IPS-15b (cell line): ENCODE measurements at regions not wholly inside any gene's neighbourhood (a gene's known extent, or its start where the extent isn't known, plus 50 kb on each side); places are given as distances from the start of the nearest gene placed in this dataset.
A peak's percentile ranks its signal among the peaks of the same experiment; 100 is the strongest.

ENCODE experiments used
- H3K27me3 ChIP-seq: one replicate; pipeline ENCODE4 v1.6.1; 2013; ENCODE audit warnings: low read length; ENCODE audit not compliant: control insufficient read depth, insufficient read depth
- H3K36me3 ChIP-seq: one replicate; pipeline ENCODE4 v1.6.1; 2013; ENCODE audit warnings: low read length; ENCODE audit not compliant: control insufficient read depth, insufficient read depth
- H3K4me1 ChIP-seq: one replicate; pipeline ENCODE4 v1.6.1; 2013; ENCODE audit warnings: mild to moderate bottlenecking, low read length; ENCODE audit not compliant: control insufficient read depth, insufficient read depth
- H3K4me3 ChIP-seq: one replicate; pipeline ENCODE4 v1.5.1; 2013; ENCODE audit warnings: low read depth, low read length
- H3K9ac ChIP-seq: one replicate; pipeline ENCODE4 v1.6.1; 2013; ENCODE audit warnings: low read depth, mild to moderate bottlenecking, low read length
- H3K9me3 ChIP-seq: one replicate; pipeline ENCODE4 v1.6.1; 2013; ENCODE audit warnings: mild to moderate bottlenecking, low read length; ENCODE audit not compliant: control insufficient read depth, insufficient read depth

DNA sequence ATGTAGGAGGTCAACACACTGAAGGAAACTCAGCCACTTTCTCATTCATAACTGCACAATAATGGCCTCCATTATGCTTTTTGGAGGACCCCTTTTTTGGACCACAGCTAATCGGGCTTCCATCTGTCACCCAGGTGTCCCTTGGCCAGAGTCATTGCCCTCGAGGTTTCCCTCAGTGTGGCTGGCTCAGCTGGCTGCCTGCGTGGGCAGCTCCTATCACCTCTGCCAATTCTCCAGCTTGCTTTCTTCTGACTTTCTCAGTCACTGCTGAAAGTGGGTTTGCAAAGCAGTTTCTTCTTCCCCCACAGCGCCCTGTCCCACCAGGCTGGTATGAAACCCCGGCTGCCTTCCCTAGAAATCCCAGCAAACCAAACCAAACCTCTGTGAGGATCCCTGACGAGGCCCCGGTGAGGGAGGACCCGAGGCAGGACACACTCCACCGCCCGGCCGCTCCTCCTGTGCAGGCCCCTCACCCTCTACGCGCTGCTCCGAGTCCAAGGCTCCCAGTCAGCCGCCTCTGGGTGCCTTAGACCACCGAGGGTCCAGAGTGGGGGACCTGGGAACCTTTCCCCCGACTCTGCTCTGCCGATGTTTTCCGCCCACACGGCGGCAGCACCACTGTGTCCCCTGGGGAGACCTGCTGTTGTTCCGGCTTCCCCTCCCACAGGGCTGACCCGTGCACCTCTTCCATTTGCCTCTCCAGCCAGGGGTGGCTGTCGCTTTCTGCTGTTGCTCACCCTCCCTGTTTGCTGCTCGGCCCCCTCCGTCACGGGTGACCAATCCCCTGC is 109.5 kb downstream of the TENT4A start:
- Histone ChIP-seq H3K36me3 (no peaks in the 10 kb centered on the region), H3K4me3 (peak overlapping the region; percentile 24), H3K9me3 (no peaks in the 10 kb centered on the region), H3K9ac (no peak overlapping the region), H3K4me1 (peaks cover 7% of the 10 kb centered on the region), H3K27me3 (peaks cover 4% of the 10 kb centered on the region)

DNA sequence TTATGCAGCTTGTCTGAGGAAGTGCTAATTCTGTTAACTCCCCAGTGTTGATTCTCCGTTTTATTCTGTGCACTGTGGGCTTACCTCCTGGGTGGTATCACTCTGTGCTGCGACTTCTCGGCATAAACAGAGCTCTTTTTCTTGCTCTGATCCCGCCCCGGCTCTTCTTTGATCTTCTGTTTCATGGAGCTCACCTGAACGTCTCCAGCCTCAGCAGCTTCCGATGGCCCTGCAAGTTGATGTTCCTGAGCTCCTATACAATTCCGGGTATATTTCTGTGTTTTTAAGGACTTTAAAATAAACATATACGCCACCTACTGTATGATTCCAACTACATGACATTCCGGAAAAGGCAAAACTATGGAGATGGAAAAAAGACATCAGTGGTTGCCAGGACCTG is 110.8 kb downstream of the TENT4A start:
- H3K36me3 ChIP-seq, result no peaks in the 10 kb centered on the region
- H3K4me3 ChIP-seq, result no peak overlapping the region
- no peak overlapping the region for H3K9ac ChIP-seq
- H3K4me1 ChIP-seq, result peaks cover 7% of the 10 kb centered on the region
- H3K9me3 ChIP-seq, result no peaks in the 10 kb centered on the region
- H3K27me3 ChIP-seq, result peaks cover 4% of the 10 kb centered on the region

DNA sequence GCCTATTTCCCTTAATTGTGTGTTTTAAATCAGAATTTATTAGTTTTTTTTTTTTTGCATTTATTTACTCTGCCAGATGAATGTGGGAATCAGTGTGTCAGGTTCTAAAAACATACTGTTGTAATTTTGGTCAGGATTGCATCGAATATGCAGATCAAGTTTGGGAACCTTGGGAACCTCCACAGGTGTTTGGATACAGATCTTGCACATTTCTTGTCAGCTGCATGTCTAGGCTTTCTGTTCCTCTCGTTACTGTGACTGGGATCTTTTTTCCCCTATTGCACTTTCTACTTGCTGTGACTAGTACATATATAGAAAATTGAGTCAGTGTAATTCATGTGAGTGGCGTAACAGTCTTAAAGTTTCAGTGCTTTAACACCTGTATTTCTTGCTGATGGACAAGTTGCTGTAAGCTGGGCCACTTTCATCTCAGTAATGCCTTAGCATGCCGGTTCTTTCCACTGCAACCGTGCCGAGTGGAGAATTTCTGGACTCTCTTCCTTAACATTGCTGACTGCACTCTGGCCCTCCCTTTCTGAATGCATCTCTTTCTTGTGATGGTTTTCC is 112.5 kb downstream of the TENT4A start:
- no peak overlapping the region for H3K4me3 ChIP-seq
- no peak overlapping the region for H3K9ac ChIP-seq
- H3K27me3 ChIP-seq, result peaks cover 4% of the 10 kb centered on the region
- H3K36me3 ChIP-seq, result no peaks in the 10 kb centered on the region
- H3K9me3 ChIP-seq, result no peaks in the 10 kb centered on the region
- peaks cover 5% of the 10 kb centered on the region for H3K4me1 ChIP-seq

DNA sequence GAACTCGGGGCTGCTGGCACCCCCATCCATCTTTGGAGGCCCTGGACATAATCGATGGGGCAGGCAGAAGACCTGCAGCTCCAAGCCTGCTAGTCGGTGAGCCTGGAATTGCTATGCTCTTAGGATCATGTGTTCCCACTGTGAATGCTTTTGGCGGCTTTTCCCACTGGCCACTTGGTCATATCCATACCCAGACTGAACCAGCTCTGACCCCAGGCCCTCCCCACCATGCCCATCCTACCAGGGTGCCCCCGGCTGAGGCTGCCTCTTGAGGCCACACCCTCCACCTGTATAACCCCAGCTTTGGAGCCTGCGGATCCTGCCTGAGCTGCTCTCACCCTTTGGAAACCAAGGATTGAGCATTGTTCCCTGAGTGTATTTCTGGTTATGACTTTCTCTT is 113.5 kb downstream of the TENT4A start:
- Histone ChIP-seq H3K9ac (no peak overlapping the region), H3K4me3 (no peak overlapping the region), H3K4me1 (peaks cover 5% of the 10 kb centered on the region), H3K9me3 (no peaks in the 10 kb centered on the region), H3K36me3 (no peaks in the 10 kb centered on the region), H3K27me3 (peaks cover 4% of the 10 kb centered on the region)

DNA sequence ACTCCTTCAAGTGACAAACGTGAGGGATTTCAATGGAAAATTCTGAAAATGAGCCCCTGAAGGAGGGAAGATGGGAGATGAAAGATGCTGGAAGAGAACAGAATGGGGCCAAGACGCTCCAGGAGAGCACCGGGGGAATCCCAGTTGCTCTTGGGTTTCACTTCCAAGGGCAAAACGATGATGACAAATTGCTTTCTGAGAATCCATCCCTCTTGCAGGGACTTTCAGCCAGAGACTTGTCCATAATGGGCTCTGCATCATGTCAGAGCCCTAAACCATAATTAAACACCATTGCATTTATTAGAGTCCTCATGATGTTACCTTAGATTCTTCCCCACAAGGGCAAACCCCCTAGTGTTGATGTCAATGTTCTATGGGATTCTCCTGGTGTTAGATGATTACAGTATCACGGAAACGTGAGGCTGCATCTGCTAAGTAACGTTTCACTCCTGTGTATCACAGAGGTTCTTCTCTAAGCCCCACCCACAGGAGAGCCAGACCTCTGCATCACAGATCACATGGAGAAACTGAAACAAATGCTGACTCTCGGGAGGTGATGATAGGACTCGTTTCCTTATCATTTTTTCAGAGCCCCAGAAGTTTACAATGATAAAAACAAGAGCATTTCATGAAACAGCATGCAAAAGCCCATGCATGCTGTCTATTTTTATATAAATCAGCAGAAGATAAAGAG is 114.4 kb downstream of the TENT4A start:
- Histone ChIP-seq H3K4me1 (peaks cover 5% of the 10 kb centered on the region), H3K9me3 (no peaks in the 10 kb centered on the region), H3K4me3 (no peak overlapping the region), H3K36me3 (no peaks in the 10 kb centered on the region), H3K27me3 (peaks cover 2% of the 10 kb centered on the region), H3K9ac (no peak overlapping the region)

DNA sequence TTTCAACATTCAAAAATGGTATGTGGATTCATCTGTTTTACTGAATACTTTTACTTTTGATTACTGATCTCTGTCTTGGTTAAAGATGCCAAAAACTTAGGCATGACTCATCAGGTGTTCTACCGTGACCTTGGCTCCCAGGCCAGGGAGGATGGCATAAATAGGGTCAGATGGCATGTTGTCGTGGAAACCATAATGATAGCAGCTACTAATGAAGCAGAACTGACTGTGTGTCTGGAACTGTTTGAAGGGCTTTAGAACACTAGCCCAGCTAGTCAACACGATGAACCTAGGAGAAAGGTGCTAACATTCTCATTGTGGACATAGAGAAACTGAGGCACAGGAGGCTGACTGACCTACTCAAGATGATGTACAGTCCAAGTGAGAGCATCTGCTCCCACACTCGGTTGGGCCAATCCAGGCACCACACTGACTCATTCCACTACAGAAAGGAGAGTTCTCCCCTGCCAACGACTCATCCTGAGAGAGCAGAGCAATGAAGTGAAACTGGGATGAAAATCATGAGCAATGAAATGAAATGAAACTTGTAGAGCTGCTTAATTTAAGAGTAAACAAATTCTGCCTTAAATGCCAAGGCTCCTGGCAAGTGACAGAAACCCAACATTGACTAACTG is 116.0 kb downstream of the TENT4A start:
- no peak overlapping the region for H3K4me3 ChIP-seq
- no peaks in the 10 kb centered on the region for H3K4me1 ChIP-seq
- H3K27me3 ChIP-seq, result peaks cover 2% of the 10 kb centered on the region
- no peak overlapping the region for H3K9ac ChIP-seq
- H3K36me3 ChIP-seq, result no peaks in the 10 kb centered on the region
- H3K9me3 ChIP-seq, result no peaks in the 10 kb centered on the region

DNA sequence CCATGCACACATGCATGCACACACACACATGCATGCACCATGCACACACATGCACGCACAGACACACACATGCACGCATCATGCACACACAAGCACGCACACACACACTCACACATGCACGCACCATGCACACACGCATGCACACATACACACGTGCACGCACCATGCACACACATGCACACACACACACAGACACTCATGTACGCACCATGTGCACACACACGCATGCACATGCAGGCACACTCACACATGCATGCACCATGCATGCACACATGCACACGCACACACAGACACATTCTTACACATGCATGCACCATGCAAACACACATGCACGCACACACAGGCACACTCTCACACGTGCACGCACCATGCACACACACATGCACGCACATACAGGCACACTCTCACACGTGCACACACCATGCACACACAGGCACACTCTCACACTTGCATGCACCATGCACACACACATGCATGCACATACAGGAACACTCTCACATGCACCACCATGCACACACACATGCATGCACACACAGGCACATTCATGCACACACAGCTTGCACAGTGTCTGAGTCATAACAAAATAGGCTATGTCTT is 117.5 kb downstream of the TENT4A start:
- no peaks in the 10 kb centered on the region for H3K4me1 ChIP-seq
- H3K4me3 ChIP-seq, result no peak overlapping the region
- peaks cover 2% of the 10 kb centered on the region for H3K27me3 ChIP-seq
- H3K9me3 ChIP-seq, result no peaks in the 10 kb centered on the region
- H3K9ac ChIP-seq, result no peak overlapping the region
- H3K36me3 ChIP-seq, result no peaks in the 10 kb centered on the region

DNA sequence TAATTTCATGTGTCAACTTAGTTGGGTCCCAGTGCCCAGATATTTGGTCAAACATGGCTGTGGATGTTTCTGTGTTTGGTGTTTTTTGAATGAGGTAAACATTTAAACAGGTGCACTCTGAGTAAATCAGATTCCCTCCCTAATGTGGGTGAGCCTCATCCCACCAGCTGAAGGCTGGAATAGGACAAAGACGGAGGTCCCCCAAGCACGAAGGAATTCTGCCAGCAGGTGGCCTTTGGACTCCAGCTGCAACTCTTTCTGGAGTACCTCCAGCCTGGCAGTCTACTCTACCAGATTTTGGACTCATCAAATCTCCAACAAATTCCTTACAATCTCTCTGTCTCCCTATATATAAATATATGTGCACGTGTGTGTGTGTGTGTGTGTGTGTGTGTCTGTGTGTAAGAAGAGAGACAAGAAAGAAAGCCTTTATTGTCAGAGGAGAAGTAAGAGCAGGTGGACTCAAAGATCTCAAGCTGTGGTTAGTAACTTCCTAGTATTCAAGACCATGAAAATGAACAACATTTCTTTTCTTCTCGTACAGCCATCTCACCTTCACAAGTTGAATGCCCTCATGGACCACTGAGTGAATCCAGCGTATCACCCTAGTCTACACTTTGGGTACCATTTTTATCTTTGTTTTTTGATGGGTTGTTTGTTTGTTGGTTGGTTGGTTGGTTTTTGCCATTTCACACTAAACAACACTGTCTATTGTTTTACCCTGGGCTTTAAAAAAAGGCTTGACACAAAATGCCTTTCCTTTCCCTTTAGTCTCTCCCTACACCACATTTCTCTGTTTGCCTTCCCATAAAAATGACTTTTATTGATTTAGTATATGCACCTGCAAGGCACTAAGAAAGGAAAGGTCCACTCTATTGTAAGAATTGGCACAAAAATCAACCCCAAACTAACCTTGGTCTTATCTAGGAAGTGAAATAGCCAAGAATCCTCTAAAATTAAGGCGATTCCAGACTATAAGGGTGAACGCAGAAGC is 118.7 kb downstream of the TENT4A start:
- Histone ChIP-seq H3K4me3 (no peak overlapping the region), H3K27me3 (no peaks in the 10 kb centered on the region), H3K9ac (no peak overlapping the region), H3K36me3 (no peaks in the 10 kb centered on the region), H3K4me1 (no peaks in the 10 kb centered on the region), H3K9me3 (no peaks in the 10 kb centered on the region)

DNA sequence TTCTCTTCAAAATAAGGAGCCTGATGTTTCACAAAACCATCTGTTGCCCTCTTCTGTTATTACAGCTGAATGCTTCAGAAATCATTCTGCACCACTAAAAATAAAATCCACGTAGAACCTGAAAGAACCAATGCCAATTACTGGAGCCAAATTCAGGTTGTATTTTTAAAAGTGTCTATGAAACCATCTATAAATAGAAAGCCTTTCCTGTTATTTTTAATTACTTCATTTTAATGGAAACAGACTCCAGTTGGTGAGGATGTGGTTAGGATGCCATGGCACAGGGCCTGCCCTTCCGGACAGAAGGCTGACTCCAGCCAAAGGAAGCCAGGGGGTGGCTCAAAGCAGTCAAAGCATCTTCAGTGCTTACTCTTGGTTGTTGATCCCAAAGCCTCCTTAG is 119.8 kb downstream of the TENT4A start:
- Histone ChIP-seq H3K4me3 (no peak overlapping the region), H3K36me3 (no peaks in the 10 kb centered on the region), H3K9ac (no peak overlapping the region), H3K27me3 (no peaks in the 10 kb centered on the region), H3K4me1 (no peaks in the 10 kb centered on the region), H3K9me3 (no peaks in the 10 kb centered on the region)

DNA sequence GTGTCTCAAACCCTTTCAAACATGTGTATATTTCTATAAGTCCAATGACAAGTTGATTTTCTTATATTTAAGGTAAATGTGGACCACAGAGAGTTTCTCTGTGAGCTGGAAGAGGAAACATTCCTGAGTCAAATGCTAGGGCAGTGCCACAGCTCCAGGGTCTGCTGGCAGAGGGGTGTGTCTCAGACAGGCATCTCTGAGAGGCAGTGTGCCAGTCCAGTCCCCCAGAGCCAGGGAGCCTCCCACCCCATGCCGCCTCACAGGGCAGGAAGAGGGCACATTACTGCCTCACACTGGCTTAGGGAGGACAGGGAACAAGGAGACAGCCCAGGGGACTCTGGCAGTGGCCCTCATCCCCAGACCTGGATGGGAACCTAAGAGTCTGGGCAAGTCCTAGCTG is 120.2 kb downstream of the TENT4A start:
- Histone ChIP-seq H3K27me3 (no peaks in the 10 kb centered on the region), H3K4me1 (no peaks in the 10 kb centered on the region), H3K4me3 (no peak overlapping the region), H3K36me3 (no peaks in the 10 kb centered on the region), H3K9ac (no peak overlapping the region), H3K9me3 (no peaks in the 10 kb centered on the region)

DNA sequence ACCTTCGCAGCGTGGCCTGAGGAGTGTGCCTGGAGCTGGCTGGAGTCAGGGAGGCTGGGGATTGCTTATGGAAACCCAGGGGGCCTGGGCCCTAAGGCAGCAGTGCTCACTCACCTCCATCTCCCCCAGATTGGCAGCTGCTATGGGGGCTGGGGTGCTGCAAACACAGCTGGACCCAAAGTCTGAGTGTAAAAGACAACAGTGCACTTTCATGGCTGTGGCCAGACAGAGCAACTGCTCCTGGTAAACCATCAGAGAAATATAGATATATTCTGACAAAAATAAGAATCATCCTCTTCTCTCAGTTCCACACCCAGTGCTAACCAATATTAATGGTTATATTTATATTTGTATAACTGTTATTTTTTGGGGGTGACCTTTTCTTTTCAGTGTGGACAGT is 123.9 kb downstream of the TENT4A start:
- Histone ChIP-seq H3K4me3 (no peak overlapping the region), H3K4me1 (no peaks in the 10 kb centered on the region), H3K9ac (no peak overlapping the region), H3K9me3 (no peaks in the 10 kb centered on the region), H3K27me3 (no peaks in the 10 kb centered on the region), H3K36me3 (no peaks in the 10 kb centered on the region)
